HCT116 (cell line): ENCODE measurements at regions not wholly inside any gene's neighbourhood (a gene's known extent, or its start where the extent isn't known, plus 50 kb on each side); places are given as distances from the start of the nearest gene placed in this dataset.

ENCODE experiments used
- EZH2 ChIP-seq: fragments of 200-600 bp; sonication (generic); IDR thresholded peaks from 2 replicates; pipeline ENCODE4 v1.6.1; 2017; ENCODE audit warnings: antibody characterized with exemption, mixed run types
- JUND ChIP-seq: IDR thresholded peaks from 2 replicates; pipeline ENCODE4 v1.6.1; 2012
- POLR2A ChIP-seq: IDR thresholded peaks from 2 replicates; pipeline ENCODE4 v1.7.0; 2011; ENCODE audit warnings: borderline replicate concordance; ENCODE audit not compliant: insufficient read depth, insufficient read length; ENCODE audit errors: extremely low read depth
- POLR2AphosphoS5 ChIP-seq: IDR thresholded peaks from 2 replicates; pipeline ENCODE4 v1.6.1; 2011; ENCODE audit warnings: mild to moderate bottlenecking, low read depth, low read length, moderate library complexity
- TF ChIP-seq, protein P1 (sequence below), 3 experiments: fragments of 200-600 bp in 1 of 3; sonication (generic) in 1 of 3; IDR thresholded peaks in 2 of 3; conservative IDR thresholded peaks in 1 of 3; 2 replicates each; pipeline ENCODE4 v1.5.1; 2012 to 2017; ENCODE audit warnings: low read depth in 2 of 3, low read length in 2 of 3, antibody characterized with exemption in 1 of 3, borderline replicate concordance in 1 of 3, control low read depth in 1 of 3, mild to moderate bottlenecking in 1 of 3, mixed read lengths in 1 of 3, mixed run types in 1 of 3, moderate library complexity in 1 of 3; ENCODE audit not compliant: insufficient read depth in 1 of 3
- TF ChIP-seq, protein P2 (sequence below): IDR thresholded peaks from 2 replicates; pipeline ENCODE4 v1.6.1; 2012; ENCODE audit warnings: low read depth

DNA sequence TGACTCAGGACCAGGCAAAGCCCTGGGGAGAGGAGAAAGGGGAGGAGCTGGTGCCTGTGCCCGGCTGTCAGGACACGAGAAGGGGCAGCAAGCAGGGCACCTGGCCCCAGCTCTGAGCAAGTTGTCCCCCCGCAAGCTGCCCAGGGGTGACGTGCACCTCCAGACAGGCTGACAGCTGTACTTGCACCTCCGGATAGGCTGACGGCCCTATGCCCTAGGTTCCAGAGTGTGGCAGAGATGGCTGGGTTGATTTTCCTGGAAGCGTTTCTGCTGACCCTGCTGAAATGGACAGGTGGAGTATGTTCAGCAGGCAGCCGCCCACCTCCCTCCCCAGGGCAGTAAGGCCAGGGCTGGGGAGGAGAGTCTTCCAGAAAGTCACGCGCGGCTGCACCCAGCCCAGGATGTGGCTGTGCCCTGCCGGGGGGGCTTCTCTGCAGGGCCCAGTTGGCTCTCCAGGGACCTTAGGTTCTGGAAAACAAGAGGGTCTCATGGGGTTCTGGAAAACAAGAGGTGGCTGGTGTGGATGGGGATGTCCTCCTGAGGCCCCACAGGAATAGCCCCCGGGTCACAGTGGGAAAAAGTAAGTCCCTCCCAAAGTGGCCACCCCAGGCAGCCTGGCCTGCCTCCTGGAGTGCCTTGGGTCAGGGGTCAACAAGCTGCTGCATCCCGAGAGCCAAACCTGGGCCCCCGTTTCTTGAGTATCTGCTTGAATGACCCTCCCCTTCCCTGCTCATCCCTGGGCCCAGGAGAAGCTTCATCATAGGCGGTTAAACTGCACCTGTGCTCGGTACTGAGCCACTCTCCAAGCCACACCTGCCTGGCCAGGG is 71.4 kb upstream of the OTOS start:
- TF ChIP-seq EZH2 (no peak), POLR2A (no peak), POLR2AphosphoS5 (no peak), JUND (no peak)
- TF ChIP-seq, protein P1, sequence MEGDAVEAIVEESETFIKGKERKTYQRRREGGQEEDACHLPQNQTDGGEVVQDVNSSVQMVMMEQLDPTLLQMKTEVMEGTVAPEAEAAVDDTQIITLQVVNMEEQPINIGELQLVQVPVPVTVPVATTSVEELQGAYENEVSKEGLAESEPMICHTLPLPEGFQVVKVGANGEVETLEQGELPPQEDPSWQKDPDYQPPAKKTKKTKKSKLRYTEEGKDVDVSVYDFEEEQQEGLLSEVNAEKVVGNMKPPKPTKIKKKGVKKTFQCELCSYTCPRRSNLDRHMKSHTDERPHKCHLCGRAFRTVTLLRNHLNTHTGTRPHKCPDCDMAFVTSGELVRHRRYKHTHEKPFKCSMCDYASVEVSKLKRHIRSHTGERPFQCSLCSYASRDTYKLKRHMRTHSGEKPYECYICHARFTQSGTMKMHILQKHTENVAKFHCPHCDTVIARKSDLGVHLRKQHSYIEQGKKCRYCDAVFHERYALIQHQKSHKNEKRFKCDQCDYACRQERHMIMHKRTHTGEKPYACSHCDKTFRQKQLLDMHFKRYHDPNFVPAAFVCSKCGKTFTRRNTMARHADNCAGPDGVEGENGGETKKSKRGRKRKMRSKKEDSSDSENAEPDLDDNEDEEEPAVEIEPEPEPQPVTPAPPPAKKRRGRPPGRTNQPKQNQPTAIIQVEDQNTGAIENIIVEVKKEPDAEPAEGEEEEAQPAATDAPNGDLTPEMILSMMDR (IDR thresholded peaks at IDR 0.05 in 2 of 3, conservative IDR thresholded peaks at IDR 0.05 in 1 of 3; ENCODE audit: borderline replicate concordance in 1 of 3, insufficient read depth in 1 of 3, low read depth in 2 of 3, low read length in 2 of 3) = no peak
- TF ChIP-seq, protein P2, sequence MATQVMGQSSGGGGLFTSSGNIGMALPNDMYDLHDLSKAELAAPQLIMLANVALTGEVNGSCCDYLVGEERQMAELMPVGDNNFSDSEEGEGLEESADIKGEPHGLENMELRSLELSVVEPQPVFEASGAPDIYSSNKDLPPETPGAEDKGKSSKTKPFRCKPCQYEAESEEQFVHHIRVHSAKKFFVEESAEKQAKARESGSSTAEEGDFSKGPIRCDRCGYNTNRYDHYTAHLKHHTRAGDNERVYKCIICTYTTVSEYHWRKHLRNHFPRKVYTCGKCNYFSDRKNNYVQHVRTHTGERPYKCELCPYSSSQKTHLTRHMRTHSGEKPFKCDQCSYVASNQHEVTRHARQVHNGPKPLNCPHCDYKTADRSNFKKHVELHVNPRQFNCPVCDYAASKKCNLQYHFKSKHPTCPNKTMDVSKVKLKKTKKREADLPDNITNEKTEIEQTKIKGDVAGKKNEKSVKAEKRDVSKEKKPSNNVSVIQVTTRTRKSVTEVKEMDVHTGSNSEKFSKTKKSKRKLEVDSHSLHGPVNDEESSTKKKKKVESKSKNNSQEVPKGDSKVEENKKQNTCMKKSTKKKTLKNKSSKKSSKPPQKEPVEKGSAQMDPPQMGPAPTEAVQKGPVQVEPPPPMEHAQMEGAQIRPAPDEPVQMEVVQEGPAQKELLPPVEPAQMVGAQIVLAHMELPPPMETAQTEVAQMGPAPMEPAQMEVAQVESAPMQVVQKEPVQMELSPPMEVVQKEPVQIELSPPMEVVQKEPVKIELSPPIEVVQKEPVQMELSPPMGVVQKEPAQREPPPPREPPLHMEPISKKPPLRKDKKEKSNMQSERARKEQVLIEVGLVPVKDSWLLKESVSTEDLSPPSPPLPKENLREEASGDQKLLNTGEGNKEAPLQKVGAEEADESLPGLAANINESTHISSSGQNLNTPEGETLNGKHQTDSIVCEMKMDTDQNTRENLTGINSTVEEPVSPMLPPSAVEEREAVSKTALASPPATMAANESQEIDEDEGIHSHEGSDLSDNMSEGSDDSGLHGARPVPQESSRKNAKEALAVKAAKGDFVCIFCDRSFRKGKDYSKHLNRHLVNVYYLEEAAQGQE = no peak
